ENCODE measurements at regions not wholly inside any gene's neighbourhood (a gene's known extent, or its start where the extent isn't known, plus 50 kb on each side); places are given as distances from the start of the nearest gene placed in this dataset.

- Mint-ChIP-seq H3K4me3 (no peak overlapping the region), H3K36me3 (no peaks in the 10 kb centered on the region), H3K27me3 (peaks cover 2% of the 10 kb centered on the region), H3K9me3 (ENCODE audit: low read depth) (no peaks in the 10 kb centered on the region), H3K27ac (no peak overlapping the region), H3K4me1 (no peaks in the 10 kb centered on the region)
- DNase-seq (no peak), ATAC-seq (no peak)
- CTCF ChIA-PET: no interaction called here
Observed at GRCh38 chr17:79534851-79535727, 75.8 kb downstream of the RBFOX3 start.

DNA sequence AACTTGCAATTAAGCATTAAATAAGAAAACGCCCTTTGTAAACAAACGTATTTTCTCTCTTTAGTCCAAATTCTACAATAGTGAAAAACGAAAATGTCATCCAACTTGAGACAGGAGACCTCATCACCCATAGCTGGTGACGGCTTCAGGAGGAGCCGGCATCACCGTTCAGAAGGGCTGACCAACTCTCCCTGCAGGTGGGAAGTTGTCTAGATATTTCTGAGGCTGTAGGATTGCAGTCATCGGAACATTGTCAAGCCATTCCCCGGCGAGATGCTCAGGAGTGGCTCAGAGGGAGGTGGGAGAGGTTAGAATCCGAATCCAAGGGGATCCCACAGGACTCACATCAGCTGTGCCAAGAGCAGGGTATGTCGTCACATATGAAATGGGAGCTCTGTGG lies 76.7 kb downstream of the RBFOX3 start:
- no peak for DNase-seq
- no peaks in the 10 kb centered on the region for H3K4me1 Mint-ChIP-seq
- no peak overlapping the region for H3K4me3 Mint-ChIP-seq
- H3K27ac Mint-ChIP-seq: no peak overlapping the region
- CTCF ChIA-PET: no interaction called here
- H3K36me3 Mint-ChIP-seq: no peaks in the 10 kb centered on the region
- ATAC-seq: no peak
- no peaks in the 10 kb centered on the region for H3K27me3 Mint-ChIP-seq
- no peaks in the 10 kb centered on the region for H3K9me3 Mint-ChIP-seq (ENCODE audit: low read depth)

- CTCF ChIA-PET: no interaction called here
- Mint-ChIP-seq H3K36me3 (no peaks in the 10 kb centered on the region), H3K27ac (no peak overlapping the region), H3K4me1 (no peaks in the 10 kb centered on the region), H3K9me3 (ENCODE audit: low read depth) (no peaks in the 10 kb centered on the region), H3K4me3 (no peak overlapping the region), H3K27me3 (peaks cover 3% of the 10 kb centered on the region)
- no peak for DNase-seq
- no peak for ATAC-seq
Observed at GRCh38 chr17:79533116-79533515, 77.7 kb downstream of the RBFOX3 start.

DNA sequence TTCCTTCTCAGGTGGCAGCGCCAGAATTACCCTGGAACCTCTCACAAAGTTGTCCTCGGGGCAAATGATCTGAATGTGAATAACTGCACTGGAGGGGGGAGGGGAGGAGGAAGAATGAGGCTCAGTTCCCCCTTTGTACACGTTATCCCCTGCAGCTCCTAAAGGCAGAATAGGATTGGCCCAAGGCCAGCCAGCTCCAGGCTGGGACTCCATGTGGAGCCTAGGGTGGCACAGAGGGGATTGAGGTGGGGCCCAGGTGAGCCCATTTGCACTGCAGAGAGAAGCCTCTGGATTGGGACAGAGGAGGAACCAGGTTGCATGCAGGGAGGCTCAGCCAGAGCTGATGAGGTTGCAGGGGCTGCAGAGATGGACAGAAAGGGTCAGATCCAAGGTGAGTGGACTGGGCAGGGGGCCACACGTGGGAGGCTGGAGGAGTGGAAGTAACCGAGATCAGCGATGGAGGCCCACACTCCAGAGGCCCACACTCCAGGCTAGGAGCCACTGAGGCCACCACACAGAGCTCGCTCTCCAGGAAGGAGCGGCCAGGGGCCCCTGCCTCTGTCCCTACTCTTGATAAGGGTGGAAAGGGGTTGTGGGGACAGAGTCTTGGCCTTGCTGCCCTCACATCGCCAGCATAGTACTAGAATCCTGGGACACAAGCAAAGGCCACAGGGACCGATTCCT lies 78.6 kb downstream of the RBFOX3 start:
- Mint-ChIP-seq H3K4me3 (no peak overlapping the region), H3K9me3 (ENCODE audit: low read depth) (no peaks in the 10 kb centered on the region), H3K27ac (no peak overlapping the region), H3K36me3 (no peaks in the 10 kb centered on the region), H3K4me1 (no peaks in the 10 kb centered on the region), H3K27me3 (peaks cover 3% of the 10 kb centered on the region)
- no peak for DNase-seq
- CTCF ChIA-PET: no interaction called here
- no peak for ATAC-seq

DNA sequence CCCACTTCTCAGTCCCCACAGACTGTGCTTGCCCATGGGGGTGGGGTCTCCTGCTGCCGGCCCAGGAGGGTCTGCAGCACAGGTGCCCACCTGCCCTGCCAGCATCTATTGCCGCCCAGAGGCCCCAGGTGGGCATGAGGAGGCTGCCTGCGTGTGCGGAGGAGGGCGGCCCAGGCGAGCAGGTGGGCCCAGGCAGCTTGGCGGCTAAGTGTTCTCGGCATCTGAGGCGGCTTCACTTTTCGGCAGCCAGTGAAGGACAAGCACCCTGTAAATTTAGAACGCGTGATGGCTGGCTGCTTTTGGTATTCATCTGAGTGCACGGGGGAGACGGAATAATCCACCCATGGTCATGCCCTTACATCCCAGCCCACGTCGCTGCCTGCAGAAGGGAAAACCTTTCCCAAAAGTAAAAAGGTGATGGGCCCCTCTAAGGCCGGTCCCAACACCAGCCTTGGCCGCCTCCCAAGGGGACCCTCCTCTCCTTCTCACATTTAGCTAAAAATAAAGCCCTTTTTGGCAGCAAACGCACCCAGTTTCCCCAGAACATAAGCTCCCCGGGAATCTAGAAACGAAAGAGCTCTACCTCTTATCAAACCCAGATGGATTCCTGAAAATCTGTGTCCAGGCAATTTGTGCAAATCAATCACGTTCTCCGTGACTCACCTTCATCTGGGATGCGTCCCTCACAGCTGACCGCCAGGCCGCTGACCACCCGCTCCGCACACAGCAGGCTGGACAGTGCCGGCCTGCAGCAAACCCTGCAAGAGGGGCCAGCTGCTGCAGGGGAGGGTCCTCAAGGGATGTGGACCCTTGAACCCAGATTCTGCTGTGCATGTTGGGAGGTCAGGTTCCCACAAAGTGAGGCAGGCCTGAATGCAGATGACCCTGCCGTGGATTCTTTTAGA lies 79.4 kb downstream of the RBFOX3 start:
- ATAC-seq: no peak
- H3K27me3 Mint-ChIP-seq: peaks cover 3% of the 10 kb centered on the region

DNA sequence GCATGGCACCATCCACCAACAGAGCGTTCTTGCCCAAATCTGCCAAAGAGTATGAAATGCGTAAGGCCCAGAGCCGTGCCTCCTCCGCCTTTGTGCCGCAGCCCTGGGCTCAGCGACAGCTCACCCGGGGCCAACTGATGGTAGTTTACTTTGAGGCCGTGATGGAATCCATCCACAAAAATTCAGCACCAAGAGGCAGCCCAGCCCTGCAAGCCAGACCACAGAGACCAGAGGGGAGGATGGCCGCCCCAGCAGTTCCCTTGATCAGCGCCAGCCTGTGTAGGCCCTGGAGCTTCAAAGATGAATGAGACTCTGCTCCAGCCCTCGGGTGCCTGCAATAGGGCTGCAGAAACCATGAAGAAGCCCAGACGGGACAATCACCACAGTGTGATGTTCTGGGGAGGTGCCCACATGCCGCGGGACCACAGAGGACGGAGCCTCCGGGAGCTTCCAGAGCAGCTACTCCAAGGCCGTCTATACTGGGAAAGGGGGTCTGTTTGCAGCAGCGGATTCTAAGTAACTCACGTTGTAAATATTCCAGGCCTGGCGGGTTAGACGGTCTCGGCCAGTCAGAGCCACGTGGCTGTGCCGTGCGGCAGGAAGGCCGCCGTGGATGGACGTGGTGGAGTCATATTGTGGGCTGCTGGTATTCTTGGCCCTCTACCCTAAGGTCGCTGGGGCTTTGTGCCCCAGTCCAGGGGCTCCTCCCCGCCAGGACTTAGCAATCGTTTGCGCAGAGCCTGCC lies 80.3 kb downstream of the RBFOX3 start:
- ATAC-seq (no peak), DNase-seq (no peak)
- H3K36me3 Mint-ChIP-seq: no peaks in the 10 kb centered on the region
- H3K27ac Mint-ChIP-seq: no peak overlapping the region
- no peaks in the 10 kb centered on the region for H3K9me3 Mint-ChIP-seq (ENCODE audit: low read depth)
- H3K4me3 Mint-ChIP-seq: no peak overlapping the region
- peaks cover 3% of the 10 kb centered on the region for H3K27me3 Mint-ChIP-seq
- no peaks in the 10 kb centered on the region for H3K4me1 Mint-ChIP-seq
- CTCF ChIA-PET: no interaction called here

More for the DNA sequence above, 79.4 kb downstream of the RBFOX3 start:
- CTCF ChIA-PET: no interaction called here
- no peak overlapping the region for H3K4me3 Mint-ChIP-seq
- no peaks in the 10 kb centered on the region for H3K9me3 Mint-ChIP-seq (ENCODE audit: low read depth)
- H3K4me1 Mint-ChIP-seq: no peaks in the 10 kb centered on the region
- no peak for DNase-seq
- no peaks in the 10 kb centered on the region for H3K36me3 Mint-ChIP-seq
- no peak overlapping the region for H3K27ac Mint-ChIP-seq

DNA sequence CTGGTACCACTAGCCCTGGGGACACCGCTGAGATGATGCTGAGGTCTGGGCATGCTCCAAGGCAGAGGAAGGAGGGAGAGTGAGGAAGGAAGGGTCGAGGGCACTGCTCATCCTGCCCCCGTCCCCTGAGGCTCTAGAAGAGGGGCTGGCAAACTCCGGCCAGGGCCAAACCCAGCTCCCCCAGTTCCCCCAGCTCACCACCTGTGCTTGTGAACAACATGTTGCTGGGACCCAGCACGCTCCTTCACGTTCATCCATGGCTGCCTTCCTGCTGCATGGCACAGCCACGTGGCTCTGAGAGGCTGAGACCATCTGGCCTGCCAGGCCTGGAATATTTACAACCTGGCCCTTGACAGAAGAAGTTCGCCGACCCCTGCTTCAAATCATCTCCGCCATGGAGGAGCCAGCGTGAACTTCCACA lies 81.2 kb downstream of the RBFOX3 start:
- Mint-ChIP-seq H3K9me3 (ENCODE audit: low read depth) (no peaks in the 10 kb centered on the region), H3K27me3 (peaks cover 3% of the 10 kb centered on the region), H3K36me3 (no peaks in the 10 kb centered on the region), H3K4me3 (no peak overlapping the region), H3K27ac (no peak overlapping the region), H3K4me1 (no peaks in the 10 kb centered on the region)
- ATAC-seq (no peak), DNase-seq (no peak)
- CTCF ChIA-PET: no interaction called here

DNA sequence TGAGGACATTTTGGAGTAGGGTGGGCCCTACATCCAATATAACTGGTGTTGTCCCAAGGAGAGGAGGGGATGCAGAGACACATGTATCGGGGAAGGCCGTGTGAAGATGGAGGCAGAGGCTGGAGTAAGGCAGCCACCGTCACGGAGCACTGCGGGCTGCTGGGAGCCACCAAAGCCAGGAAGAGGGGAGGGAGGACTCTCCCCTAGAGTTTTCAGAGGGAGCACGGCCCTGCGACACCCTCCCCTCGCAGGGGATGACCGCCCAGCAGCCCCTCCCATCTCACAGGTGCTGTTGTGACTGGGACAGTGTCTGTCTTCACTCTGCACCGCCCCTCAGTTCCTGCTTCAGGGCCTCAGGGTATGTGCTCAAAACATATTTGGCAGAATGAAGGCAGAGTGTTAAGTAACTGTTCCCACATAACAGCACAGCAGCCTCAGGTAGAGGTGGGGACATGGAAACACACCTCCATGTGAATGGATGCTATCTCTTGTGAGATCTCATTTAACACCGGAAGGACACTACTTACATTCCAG lies 82.2 kb downstream of the RBFOX3 start:
- CTCF ChIA-PET: no interaction called here

DNA sequence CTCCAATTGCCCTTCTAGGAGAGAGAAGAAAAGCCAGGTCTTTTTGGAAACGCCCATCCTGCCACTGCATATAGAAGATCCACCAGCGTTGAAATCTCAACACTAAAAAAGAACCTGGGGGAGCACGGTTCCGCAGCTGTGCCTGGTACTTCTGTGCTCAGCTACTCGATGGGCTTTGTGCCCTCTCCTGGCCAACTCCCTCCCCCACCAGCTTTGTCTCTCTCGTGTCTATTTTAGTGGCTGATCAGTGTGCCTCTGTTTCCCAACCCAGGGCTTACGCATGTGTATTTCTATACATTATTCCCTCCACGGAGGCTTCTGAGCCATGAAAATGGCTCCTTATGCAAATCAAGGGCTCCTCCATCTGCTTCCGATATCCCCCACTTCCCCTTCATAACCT lies 83.5 kb downstream of the RBFOX3 start:
- no peak overlapping the region for H3K27ac Mint-ChIP-seq
- H3K27me3 Mint-ChIP-seq: peaks cover 13% of the 10 kb centered on the region
- ATAC-seq (no peak), DNase-seq (no peak)
- H3K4me1 Mint-ChIP-seq: no peaks in the 10 kb centered on the region
- H3K9me3 Mint-ChIP-seq (ENCODE audit: low read depth): no peaks in the 10 kb centered on the region
- CTCF ChIA-PET: no interaction called here
- no peaks in the 10 kb centered on the region for H3K36me3 Mint-ChIP-seq
- no peak overlapping the region for H3K4me3 Mint-ChIP-seq

More for the DNA sequence above, 82.2 kb downstream of the RBFOX3 start:
- no peaks in the 10 kb centered on the region for H3K9me3 Mint-ChIP-seq (ENCODE audit: low read depth)
- DNase-seq (no peak), ATAC-seq (no peak)
- no peaks in the 10 kb centered on the region for H3K36me3 Mint-ChIP-seq
- H3K27me3 Mint-ChIP-seq: peaks cover 7% of the 10 kb centered on the region
- no peak overlapping the region for H3K27ac Mint-ChIP-seq
- H3K4me1 Mint-ChIP-seq: no peaks in the 10 kb centered on the region
- H3K4me3 Mint-ChIP-seq: no peak overlapping the region

- no peak for DNase-seq
- no peak for ATAC-seq
- Mint-ChIP-seq H3K9me3 (ENCODE audit: low read depth) (no peaks in the 10 kb centered on the region), H3K4me3 (no peak overlapping the region), H3K4me1 (no peaks in the 10 kb centered on the region), H3K27ac (no peak overlapping the region), H3K36me3 (no peaks in the 10 kb centered on the region), H3K27me3 (peaks cover 13% of the 10 kb centered on the region)
- CTCF ChIA-PET: no interaction called here
Observed at GRCh38 chr17:79525793-79526677, 84.8 kb downstream of the RBFOX3 start.

DNA sequence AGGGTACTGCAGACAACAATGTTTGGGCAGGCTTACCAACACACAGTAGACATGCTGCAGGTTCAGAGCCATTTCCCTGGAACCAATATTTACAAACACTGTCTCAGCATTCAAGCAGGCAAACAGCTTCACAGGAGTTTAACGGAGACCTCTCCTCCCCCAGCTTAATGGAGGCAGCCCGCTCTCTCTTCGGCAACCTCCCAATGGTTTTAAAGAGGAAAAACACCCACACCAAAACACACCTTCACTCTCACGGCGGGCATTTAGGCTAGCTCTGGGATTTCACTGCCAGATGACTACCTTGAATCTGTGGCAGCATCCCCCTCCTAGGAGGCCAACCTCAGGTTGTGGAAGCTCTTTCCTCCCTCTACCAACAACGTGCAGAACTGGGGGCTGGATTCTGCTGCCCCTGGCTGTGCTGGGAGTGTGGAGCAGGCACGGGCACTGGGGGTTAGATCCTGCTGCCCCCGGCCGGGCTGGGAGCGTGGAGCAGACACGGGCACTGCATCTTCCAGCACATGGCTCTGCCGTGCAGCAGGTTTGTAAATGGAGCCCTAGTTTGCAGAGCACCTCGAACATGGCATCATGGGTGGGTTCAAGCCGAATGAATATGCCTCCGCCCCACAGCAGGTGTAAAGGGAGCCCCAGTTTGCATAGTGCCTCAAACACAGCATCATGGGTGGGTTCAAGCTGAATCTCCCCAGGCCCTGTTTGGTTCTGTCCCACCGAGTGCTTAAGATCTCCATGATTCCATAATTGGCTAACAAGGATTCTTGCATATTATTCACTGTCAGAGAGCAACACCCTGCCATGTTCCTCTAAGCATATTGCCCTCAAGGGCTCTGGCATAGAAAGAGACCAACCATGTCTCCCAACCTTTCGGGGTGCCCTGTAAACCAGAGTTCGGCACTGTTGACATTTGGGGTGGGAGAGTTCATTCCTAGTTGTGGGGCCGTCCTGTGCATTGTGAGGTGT lies 86.4 kb downstream of the RBFOX3 start:
- Mint-ChIP-seq H3K36me3 (no peaks in the 10 kb centered on the region), H3K27ac (no peak overlapping the region), H3K9me3 (ENCODE audit: low read depth) (no peaks in the 10 kb centered on the region), H3K4me1 (no peaks in the 10 kb centered on the region), H3K4me3 (no peak overlapping the region), H3K27me3 (peaks cover 13% of the 10 kb centered on the region)
- DNase-seq: no peak
- ATAC-seq: no peak
- CTCF ChIA-PET: no interaction called here
